ENCODE measurements at regions not wholly inside any gene's neighbourhood (a gene's known extent, or its start where the extent isn't known, plus 50 kb on each side); places are given as distances from the start of the nearest gene placed in this dataset.

DNA sequence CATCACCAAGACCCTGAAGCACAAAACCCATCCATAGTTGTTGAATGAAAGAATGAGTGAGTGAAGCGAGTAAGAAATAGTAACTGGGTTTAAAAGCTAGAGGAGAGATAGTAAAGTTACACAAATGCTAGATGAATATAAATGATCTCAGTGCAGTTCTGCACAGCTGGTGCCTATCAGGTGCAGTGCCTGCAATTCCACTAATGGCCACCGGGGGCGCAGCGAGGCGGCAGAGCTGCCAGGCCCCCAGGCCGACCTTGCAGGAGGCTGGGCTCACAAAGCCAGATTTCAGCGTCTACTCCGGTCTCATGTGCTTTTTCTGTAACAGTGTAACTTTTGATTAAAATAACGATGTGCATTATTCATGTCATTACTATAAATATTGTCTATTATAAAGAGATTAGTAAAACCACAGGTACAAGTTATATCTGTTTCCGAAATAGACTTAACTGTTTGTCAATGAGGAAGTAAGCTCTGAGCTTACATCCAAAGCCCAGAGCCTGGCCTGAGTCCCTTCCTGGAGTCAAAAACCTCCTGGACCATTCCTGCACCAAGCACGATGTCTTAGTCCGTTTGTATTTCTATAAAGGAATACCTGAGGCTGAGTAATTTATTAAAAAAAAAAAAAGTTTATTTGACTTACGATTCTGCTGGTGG, 477.6 kb downstream of the NPHP4 start:
- Mint-ChIP-seq H3K9me3 (ENCODE audit: low read depth, unreplicated experiment) (no peaks in the 10 kb centered on the region), H3K4me1 (ENCODE audit: low read depth, unreplicated experiment) (peaks cover 7% of the 10 kb centered on the region), H3K4me3 (ENCODE audit: low read depth, unreplicated experiment) (no peak overlapping the region), H3K36me3 (ENCODE audit: insufficient read depth, unreplicated experiment) (no peaks in the 10 kb centered on the region), H3K27ac (ENCODE audit: unreplicated experiment) (no peak overlapping the region), H3K27me3 (ENCODE audit: unreplicated experiment) (peaks cover 50% of the 10 kb centered on the region)
- TF ChIP-seq, protein P1, sequence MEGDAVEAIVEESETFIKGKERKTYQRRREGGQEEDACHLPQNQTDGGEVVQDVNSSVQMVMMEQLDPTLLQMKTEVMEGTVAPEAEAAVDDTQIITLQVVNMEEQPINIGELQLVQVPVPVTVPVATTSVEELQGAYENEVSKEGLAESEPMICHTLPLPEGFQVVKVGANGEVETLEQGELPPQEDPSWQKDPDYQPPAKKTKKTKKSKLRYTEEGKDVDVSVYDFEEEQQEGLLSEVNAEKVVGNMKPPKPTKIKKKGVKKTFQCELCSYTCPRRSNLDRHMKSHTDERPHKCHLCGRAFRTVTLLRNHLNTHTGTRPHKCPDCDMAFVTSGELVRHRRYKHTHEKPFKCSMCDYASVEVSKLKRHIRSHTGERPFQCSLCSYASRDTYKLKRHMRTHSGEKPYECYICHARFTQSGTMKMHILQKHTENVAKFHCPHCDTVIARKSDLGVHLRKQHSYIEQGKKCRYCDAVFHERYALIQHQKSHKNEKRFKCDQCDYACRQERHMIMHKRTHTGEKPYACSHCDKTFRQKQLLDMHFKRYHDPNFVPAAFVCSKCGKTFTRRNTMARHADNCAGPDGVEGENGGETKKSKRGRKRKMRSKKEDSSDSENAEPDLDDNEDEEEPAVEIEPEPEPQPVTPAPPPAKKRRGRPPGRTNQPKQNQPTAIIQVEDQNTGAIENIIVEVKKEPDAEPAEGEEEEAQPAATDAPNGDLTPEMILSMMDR (IDR thresholded peaks at IDR 0.05; ENCODE audit: unreplicated experiment) = peak; percentile 89
- intact Hi-C loops (cut with micrococcal nuclease; ENCODE audit: unreplicated experiment) = loop anchor here (5.0 kb wide), 2 partner anchors 108 to 233 kb away; no protein-coding TSS in a partner anchor
- peak; percentile 77 for DNase-seq
- CTCF ChIA-PET = interaction anchor here (0.7 kb wide), 1 partner anchor 167 kb away, joined by 3 read pairs; no protein-coding TSS in a partner anchor
- BruUV-seq (replicated peaks) = no TSS peak

GRCh38 chr1:5513846-5514526, 478.2 kb downstream of the NPHP4 start:
- TF ChIP-seq, protein P1 (IDR thresholded peaks at IDR 0.05; ENCODE audit: unreplicated experiment) = no peak
- no TSS peak for BruUV-seq (replicated peaks)

DNA sequence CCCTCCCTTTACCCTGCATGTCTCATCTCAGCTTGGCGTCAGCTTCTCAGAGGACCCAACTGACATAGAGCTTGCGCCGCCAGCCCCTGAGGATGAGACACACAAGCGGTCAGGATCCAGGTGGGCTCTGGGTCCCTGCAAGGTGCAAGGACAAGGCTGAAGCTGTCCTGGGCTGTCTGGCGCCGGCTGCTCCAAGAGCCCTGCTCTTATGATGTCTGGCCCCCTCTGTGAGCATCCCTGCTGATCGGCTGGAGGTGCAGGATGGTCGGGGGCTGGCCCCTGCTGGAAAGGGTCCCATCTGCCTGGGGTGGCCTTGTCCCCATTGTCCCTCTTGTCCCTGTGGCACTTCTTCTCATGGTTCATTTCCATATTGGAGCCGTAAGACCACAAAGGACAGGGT, 479.0 kb downstream of the NPHP4 start:
- intact Hi-C loops (cut with micrococcal nuclease; ENCODE audit: unreplicated experiment) = loop anchor here (5.0 kb wide), 1 partner anchor 234 kb away; no protein-coding TSS in a partner anchor
- no peak for DNase-seq
- CTCF ChIA-PET = no interaction called here
- Mint-ChIP-seq H3K9me3 (ENCODE audit: low read depth, unreplicated experiment) (no peaks in the 10 kb centered on the region), H3K4me3 (ENCODE audit: low read depth, unreplicated experiment) (no peak overlapping the region), H3K4me1 (ENCODE audit: low read depth, unreplicated experiment) (peaks cover 7% of the 10 kb centered on the region), H3K36me3 (ENCODE audit: insufficient read depth, unreplicated experiment) (no peaks in the 10 kb centered on the region), H3K27ac (ENCODE audit: unreplicated experiment) (no peak overlapping the region), H3K27me3 (ENCODE audit: unreplicated experiment) (peaks cover 59% of the 10 kb centered on the region)
- TF ChIP-seq, protein P1 (IDR thresholded peaks at IDR 0.05; ENCODE audit: unreplicated experiment) = no peak
- BruUV-seq (replicated peaks) = no TSS peak

More at GRCh38 chr1:5513846-5514526, 478.2 kb downstream of the NPHP4 start:
- CTCF ChIA-PET = interaction anchor here (0.7 kb wide), 1 partner anchor 166 kb away, joined by 3 read pairs; no protein-coding TSS in a partner anchor
- no peak overlapping the region for H3K27ac Mint-ChIP-seq (ENCODE audit: unreplicated experiment)
- no peaks in the 10 kb centered on the region for H3K9me3 Mint-ChIP-seq (ENCODE audit: low read depth, unreplicated experiment)
- H3K36me3 Mint-ChIP-seq (ENCODE audit: insufficient read depth, unreplicated experiment) = no peaks in the 10 kb centered on the region
- no peak for DNase-seq
- H3K4me3 Mint-ChIP-seq (ENCODE audit: low read depth, unreplicated experiment) = no peak overlapping the region
- intact Hi-C loops (cut with micrococcal nuclease; ENCODE audit: unreplicated experiment) = loop anchor here (5.0 kb wide), 1 partner anchor 233 kb away; no protein-coding TSS in a partner anchor
- peaks cover 57% of the 10 kb centered on the region for H3K27me3 Mint-ChIP-seq (ENCODE audit: unreplicated experiment)
- peaks cover 7% of the 10 kb centered on the region for H3K4me1 Mint-ChIP-seq (ENCODE audit: low read depth, unreplicated experiment)

- CTCF ChIA-PET = interaction anchor here (1.2 kb wide), 1 partner anchor 234 kb away, joined by 4 read pairs; no protein-coding TSS in a partner anchor
- no TSS peak for BruUV-seq (replicated peaks)
- H3K9me3 Mint-ChIP-seq (ENCODE audit: low read depth, unreplicated experiment) = no peaks in the 10 kb centered on the region
- no peaks in the 10 kb centered on the region for H3K36me3 Mint-ChIP-seq (ENCODE audit: insufficient read depth, unreplicated experiment)
- intact Hi-C loops (cut with micrococcal nuclease; ENCODE audit: unreplicated experiment) = loop anchor here (2.0 to 5.0 kb wide), 2 partner anchors 236 to 405 kb away; no protein-coding TSS in a partner anchor
- TF ChIP-seq, protein P1 (IDR thresholded peaks at IDR 0.05; ENCODE audit: unreplicated experiment) = no peak
- peaks cover 7% of the 10 kb centered on the region for H3K4me1 Mint-ChIP-seq (ENCODE audit: low read depth, unreplicated experiment)
- no peak for DNase-seq
- peaks cover 59% of the 10 kb centered on the region for H3K27me3 Mint-ChIP-seq (ENCODE audit: unreplicated experiment)
- H3K4me3 Mint-ChIP-seq (ENCODE audit: low read depth, unreplicated experiment) = no peak overlapping the region
- no peak overlapping the region for H3K27ac Mint-ChIP-seq (ENCODE audit: unreplicated experiment)
Observed at GRCh38 chr1:5511381-5512097, 480.7 kb downstream of the NPHP4 start.
